RWPE2 (cell line): ENCODE measurements at regions not wholly inside any gene's neighbourhood (a gene's known extent, or its start where the extent isn't known, plus 50 kb on each side); places are given as distances from the start of the nearest gene placed in this dataset.

Source experiments
- ATAC-seq: fragments of 200-7000 bp; cut with Tn5 transposase; 3 replicates; pipeline ENCODE4 v1.9.1; 2021; ENCODE audit warnings: low read depth
- DNase-seq: peaks from one replicate; pipeline ENCODE4 v3.0.0-alpha.2; 2020; ENCODE audit warnings: low spot score
- H3K27ac ChIP-seq: fragments of 450-650 bp; 2 replicates; pipeline ENCODE4 v1.5.1; 2017; ENCODE audit warnings: mild to moderate bottlenecking; ENCODE audit not compliant: poor library complexity, severe bottlenecking
- H3K27me3 ChIP-seq: fragments of 250-450 bp; sonication (Bioruptor Pico); 2 replicates; pipeline ENCODE4 v1.5.1; 2021; ENCODE audit warnings: mild to moderate bottlenecking, moderate library complexity; ENCODE audit not compliant: insufficient read depth, poor library complexity, severe bottlenecking
- H3K36me3 ChIP-seq: fragments of 250-450 bp; sonication (Bioruptor Pico); 2 replicates; pipeline ENCODE4 v1.5.1; 2020; ENCODE audit warnings: low read depth, mild to moderate bottlenecking, moderate library complexity
- H3K4me1 ChIP-seq: fragments of 250-450 bp; sonication (Bioruptor Pico); 2 replicates; pipeline ENCODE4 v1.5.1; 2021; ENCODE audit warnings: mild to moderate bottlenecking, moderate library complexity; ENCODE audit not compliant: insufficient read depth, poor library complexity, severe bottlenecking
- H3K4me3 ChIP-seq: fragments of 250-450 bp; sonication (Bioruptor Pico); 2 replicates; pipeline ENCODE4 v1.5.1; 2021; ENCODE audit warnings: mild to moderate bottlenecking, moderate library complexity; ENCODE audit not compliant: severe bottlenecking
- H3K9me3 ChIP-seq: fragments of 250-450 bp; sonication (Bioruptor Pico); 2 replicates; pipeline ENCODE4 v1.5.1; 2021; ENCODE audit warnings: mild to moderate bottlenecking, moderate library complexity; ENCODE audit not compliant: severe bottlenecking
- TF ChIP-seq, protein P1 (sequence below): fragments of 450-650 bp; IDR thresholded peaks from one replicate; pipeline ENCODE4 v1.5.1; 2017; ENCODE audit warnings: mild to moderate bottlenecking, moderate library complexity; ENCODE audit not compliant: poor library complexity, severe bottlenecking

DNA sequence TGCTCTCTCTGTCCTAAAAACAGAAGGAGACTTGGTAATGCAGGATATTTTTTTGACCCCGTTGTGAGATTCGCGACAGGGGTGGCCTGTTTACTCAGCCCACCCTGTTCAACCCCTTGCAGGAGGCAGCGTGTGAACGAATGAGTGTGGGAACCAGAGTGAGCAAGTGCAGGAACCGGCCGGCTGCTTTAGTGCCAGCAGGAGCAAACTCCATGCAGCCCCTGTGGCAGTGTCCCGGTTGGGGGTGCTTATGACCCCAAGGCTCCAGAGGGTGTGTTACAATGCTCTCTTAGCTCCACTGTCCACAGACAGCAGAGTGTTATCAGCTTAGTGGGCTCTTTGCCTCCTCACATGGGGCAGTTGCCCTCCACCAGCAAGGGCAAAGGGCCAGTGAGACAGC, 225.2 kb downstream of the ETNK1 start:
- TF ChIP-seq, protein P1, sequence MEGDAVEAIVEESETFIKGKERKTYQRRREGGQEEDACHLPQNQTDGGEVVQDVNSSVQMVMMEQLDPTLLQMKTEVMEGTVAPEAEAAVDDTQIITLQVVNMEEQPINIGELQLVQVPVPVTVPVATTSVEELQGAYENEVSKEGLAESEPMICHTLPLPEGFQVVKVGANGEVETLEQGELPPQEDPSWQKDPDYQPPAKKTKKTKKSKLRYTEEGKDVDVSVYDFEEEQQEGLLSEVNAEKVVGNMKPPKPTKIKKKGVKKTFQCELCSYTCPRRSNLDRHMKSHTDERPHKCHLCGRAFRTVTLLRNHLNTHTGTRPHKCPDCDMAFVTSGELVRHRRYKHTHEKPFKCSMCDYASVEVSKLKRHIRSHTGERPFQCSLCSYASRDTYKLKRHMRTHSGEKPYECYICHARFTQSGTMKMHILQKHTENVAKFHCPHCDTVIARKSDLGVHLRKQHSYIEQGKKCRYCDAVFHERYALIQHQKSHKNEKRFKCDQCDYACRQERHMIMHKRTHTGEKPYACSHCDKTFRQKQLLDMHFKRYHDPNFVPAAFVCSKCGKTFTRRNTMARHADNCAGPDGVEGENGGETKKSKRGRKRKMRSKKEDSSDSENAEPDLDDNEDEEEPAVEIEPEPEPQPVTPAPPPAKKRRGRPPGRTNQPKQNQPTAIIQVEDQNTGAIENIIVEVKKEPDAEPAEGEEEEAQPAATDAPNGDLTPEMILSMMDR, result no peak

DNA sequence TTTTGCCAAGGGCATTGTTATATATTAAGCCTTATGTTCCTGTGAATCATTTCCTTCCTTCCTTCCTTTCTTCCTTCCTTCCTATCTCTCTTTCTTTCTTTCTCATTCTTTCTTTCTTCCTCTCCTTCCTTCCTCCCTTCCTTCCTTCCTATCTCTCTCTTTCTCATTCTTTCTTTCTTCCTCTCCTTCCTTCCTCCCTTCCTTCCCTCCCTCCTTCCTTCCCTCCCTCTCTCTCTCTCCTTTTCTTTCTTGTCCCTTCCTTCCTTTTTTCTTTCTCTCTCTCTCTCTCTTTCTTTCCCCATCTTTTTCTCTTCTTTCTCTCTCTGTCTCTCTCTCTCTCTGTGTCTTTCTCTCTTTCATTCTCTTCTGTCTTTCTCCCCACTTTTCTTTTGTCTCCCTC, 226.6 kb downstream of the ETNK1 start:
- no peak overlapping the region for H3K27ac ChIP-seq

More for the DNA sequence above, 225.2 kb downstream of the ETNK1 start:
- H3K27me3 ChIP-seq, result no peaks in the 10 kb centered on the region
- H3K27ac ChIP-seq, result no peak overlapping the region
- H3K4me3 ChIP-seq, result no peak overlapping the region
- no peaks in the 10 kb centered on the region for H3K9me3 ChIP-seq
- no peak for ATAC-seq
- no peaks in the 10 kb centered on the region for H3K4me1 ChIP-seq
- DNase-seq, result no peak
- no peaks in the 10 kb centered on the region for H3K36me3 ChIP-seq

DNA sequence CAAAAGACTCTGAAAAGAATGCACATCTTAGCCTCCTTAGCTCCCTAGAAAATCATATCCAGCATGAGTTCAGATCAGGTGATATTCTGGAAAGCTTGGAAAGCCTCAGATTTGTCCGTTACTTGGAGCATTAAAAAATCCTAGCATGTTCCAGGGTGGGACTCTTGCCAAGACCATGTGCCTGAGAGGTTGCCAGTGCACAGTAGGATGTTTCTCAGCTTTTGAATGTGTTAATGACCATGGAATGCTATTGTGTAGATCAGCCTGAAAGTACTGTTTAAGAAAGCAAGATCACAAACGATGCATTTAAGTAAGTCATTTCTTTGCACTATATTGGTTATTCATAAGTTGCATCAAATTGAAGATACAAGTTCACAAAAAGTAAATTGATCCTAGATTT, 230.5 kb downstream of the ETNK1 start:
- H3K9me3 ChIP-seq, result no peaks in the 10 kb centered on the region
- TF ChIP-seq, protein P1, result no peak
- H3K4me3 ChIP-seq, result no peak overlapping the region
- no peaks in the 10 kb centered on the region for H3K4me1 ChIP-seq
- no peaks in the 10 kb centered on the region for H3K27me3 ChIP-seq
- DNase-seq, result no peak
- no peak overlapping the region for H3K27ac ChIP-seq
- no peak for ATAC-seq
- no peaks in the 10 kb centered on the region for H3K36me3 ChIP-seq

More for the DNA sequence above, 226.6 kb downstream of the ETNK1 start:
- H3K27me3 ChIP-seq, result no peaks in the 10 kb centered on the region
- H3K9me3 ChIP-seq, result no peaks in the 10 kb centered on the region
- no peak for DNase-seq
- no peak for ATAC-seq
- H3K4me1 ChIP-seq, result no peaks in the 10 kb centered on the region
- no peak overlapping the region for H3K4me3 ChIP-seq
- TF ChIP-seq, protein P1, result no peak
- H3K36me3 ChIP-seq, result no peaks in the 10 kb centered on the region

DNA sequence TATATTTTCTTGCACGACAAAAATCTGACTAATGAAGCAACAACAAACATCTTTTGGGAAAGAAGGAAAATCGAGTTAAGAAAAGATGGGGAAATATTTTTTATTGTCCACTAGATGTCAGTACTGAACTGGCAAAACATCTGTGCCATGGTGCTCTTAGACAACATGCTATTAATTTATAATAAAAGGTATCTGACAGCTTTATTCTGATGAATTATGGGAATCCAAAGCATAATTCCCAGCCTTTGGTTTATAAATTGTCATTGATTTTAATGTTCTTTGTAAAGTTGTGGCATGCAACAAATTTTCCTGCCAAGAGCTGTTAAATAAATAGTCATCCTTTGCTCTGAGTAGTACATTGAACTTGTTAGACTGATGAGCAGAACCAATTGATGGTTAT, 231.2 kb downstream of the ETNK1 start:
- TF ChIP-seq, protein P1, result peak; percentile 57
- no peak overlapping the region for H3K4me3 ChIP-seq

DNA sequence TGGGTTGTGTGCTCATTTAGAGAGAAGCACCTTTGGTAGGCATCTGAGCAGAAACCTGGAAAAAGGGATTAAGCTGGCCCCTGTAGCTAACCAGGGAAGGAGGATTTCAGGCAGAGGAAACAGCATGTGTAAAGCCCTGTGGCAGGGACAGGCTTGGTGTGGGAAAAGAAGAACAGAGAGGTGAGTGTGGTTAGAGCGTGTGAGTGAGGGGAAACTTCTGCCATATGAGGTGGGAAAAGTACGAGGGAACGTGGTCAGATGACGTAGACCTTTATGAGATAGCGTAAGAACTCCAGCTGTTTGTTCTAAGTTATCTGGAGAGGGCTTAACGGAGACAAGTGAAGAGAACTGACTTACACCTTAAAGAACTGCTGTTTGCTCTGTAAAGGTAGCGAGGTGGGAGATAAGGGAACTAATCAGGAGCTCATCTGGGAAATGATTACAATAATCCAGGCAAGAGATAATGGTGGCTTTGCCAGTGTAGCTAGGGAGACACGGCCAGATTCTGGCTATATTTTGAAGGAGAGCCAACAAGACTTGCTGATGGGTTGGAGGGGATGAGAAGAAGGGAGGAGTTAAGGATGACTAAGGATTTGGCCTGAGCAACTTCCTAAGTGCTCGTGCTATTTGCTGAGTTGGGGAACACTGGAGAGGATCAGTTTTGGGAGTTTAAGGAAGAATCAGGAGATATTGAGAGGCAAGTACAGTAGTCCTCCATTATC, 234.0 kb downstream of the ETNK1 start:
- H3K9me3 ChIP-seq, result no peaks in the 10 kb centered on the region
- DNase-seq (no peak), ATAC-seq (no peak)
- H3K4me3 ChIP-seq, result no peak overlapping the region
- H3K27ac ChIP-seq, result no peak overlapping the region
- TF ChIP-seq, protein P1, result no peak
- no peaks in the 10 kb centered on the region for H3K27me3 ChIP-seq
- no peaks in the 10 kb centered on the region for H3K36me3 ChIP-seq
- no peaks in the 10 kb centered on the region for H3K4me1 ChIP-seq

More for the DNA sequence above, 231.2 kb downstream of the ETNK1 start:
- Histone ChIP-seq H3K27me3 (no peaks in the 10 kb centered on the region), H3K36me3 (no peaks in the 10 kb centered on the region), H3K9me3 (no peaks in the 10 kb centered on the region), H3K27ac (no peak overlapping the region), H3K4me1 (no peaks in the 10 kb centered on the region)
- DNase-seq (no peak), ATAC-seq (no peak)
